GM21619 (cell line): ENCODE measurements at regions not wholly inside any gene's neighbourhood (a gene's known extent, or its start where the extent isn't known, plus 50 kb on each side); places are given as distances from the start of the nearest gene placed in this dataset.
"Not testable (repeated sequence)": the region's sequence is repeated elsewhere in the genome, so short reads cannot be mapped to it uniquely, and the experiment has no call there.

ENCODE experiments used
- ATAC-seq: cut with Tn5 transposase; IDR thresholded peaks from one replicate; pipeline ENCODE4 v1.9.1; 2021; ENCODE audit not compliant: unreplicated experiment

- no peak for ATAC-seq
Measured at GRCh38 chr16:88298833-88299745, 83.7 kb upstream of the ZNF469 start.

DNA sequence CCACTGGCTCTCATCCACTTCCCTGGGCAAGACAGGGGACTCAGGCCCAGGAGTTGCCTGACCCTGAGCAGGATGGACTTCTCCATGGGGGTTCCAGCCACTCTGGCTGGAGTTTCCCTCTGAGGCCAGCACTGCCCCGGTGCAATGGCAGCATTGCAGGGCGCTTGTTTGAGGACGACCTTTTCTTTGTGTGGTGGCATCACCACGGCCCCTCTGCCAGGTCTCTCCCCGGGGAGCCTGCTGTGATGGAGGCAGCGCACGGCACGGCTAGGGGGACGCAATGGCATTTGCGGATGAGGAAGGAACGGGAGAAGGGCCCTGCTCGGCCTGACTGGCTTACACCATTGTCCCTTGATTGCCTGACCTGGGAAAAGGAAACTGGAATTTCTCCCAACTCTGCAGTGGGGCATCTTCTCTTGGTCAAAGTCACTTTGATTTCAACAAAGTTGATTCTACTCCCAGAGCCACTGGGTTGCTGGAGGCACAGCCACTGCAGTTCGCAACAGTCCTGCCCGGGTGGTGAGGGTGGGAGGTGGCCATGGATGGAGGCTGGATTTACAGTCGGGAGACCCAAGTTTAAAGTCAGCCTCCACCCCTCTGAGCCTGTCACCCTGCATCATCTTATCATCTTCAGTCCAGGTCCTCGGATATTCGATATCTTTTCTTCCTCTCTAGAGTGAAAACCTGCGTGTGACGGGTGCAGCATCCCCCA, 82.9 kb upstream of the ZNF469 start:
- ATAC-seq, result no peak

GRCh38 chr16:88300463-88300835, 82.3 kb upstream of the ZNF469 start:
- ATAC-seq, result no peak

DNA sequence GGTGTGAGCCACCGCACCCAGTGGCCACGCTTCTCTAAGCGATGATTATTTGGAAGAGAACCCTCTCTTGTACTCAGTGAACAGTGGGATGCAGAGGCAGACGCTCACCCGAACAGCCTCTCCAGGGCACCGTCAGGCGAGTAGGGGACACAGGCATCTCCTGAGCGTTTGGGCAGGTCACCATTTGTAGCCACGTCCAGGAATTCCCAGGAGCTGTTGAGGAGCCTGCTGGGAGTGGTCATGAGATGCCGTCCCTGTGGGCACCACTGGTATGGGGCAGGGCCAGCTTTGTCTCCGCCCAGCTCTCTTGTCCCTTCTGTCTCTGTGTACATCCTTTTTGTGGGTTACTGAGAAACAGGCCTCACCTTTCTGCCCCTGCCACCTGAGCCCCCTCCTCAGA, 81.3 kb upstream of the ZNF469 start:
- ATAC-seq, result no peak

GRCh38 chr16:88301886-88302285, 80.9 kb upstream of the ZNF469 start:
- no peak for ATAC-seq

GRCh38 chr16:88302666-88303065, 80.1 kb upstream of the ZNF469 start:
- no peak for ATAC-seq

- no peak for ATAC-seq
Measured at GRCh38 chr16:88303405-88303804, 79.4 kb upstream of the ZNF469 start.

GRCh38 chr16:88303890-88304819, 78.6 kb upstream of the ZNF469 start:
- ATAC-seq, result no peak

- ATAC-seq, result no peak
Measured at GRCh38 chr16:88305176-88305575, 77.6 kb upstream of the ZNF469 start.

GRCh38 chr16:88306411-88306810, 76.3 kb upstream of the ZNF469 start:
- no peak for ATAC-seq

- no peak for ATAC-seq
Measured at GRCh38 chr16:88306860-88307545, 75.8 kb upstream of the ZNF469 start.

- ATAC-seq, result no peak
Measured at GRCh38 chr16:88308441-88309173, 74.2 kb upstream of the ZNF469 start.

GRCh38 chr16:88309174-88309907, 73.4 kb upstream of the ZNF469 start:
- ATAC-seq, result no peak

DNA sequence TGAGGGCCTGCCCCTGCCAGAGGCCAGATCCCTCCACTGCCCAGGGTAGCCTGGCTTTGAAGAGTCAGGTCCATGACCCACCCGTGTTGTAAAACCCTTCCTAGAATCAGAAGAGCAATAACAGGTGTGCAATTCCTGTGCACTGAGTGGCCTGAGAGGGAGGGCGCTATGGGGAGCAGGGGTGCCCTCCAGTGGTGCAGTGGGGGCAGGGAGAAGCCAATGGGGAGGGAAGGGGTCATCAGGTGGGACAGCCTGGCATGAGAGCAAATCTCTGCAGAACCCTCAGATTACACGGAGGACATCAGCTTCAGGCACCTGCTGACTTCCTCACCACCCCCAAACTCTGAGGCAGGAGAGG, 72.9 kb upstream of the ZNF469 start:
- ATAC-seq, result no peak

- ATAC-seq, result no peak
Measured at GRCh38 chr16:88310796-88311605, 71.8 kb upstream of the ZNF469 start.

DNA sequence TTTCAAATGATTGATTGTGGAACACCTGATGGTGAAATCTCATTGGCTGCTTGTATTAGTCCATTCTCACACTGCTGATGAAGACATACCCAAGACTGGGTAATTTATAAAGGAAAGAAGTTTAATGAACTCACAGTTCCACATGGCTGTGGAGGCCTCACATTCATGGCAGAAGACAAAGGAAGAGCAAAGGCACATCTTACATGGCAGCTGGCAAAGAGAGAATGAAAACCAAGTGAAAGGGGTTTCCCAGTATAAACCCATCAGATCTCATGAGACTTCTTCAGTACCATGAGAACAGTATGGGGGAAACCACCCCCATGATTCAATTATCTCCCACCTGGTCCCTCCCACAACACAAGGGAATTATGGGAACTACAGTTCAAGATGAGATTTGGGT, 70.9 kb upstream of the ZNF469 start:
- not testable (repeated sequence) for ATAC-seq

DNA sequence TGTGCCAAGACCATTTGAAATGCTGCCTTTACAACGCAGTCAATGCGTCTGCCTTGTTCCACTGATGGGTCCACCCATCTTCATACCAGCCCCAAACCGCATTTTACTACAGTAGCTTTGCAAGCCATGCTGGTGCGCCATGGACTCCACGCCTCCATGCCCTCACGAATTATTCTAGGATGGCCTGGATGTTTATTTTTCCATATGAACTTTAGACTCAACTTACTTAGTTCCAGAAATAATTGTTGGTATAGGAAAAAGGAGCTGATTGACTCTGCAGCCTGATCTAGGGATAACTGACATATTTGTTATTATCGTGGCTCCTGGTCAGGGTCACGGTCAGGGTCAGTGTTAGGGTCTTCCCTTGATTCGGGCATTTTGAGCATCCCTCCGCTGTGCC, 70.0 kb upstream of the ZNF469 start:
- ATAC-seq, result no peak

GRCh38 chr16:88314991-88315542, 67.7 kb upstream of the ZNF469 start:
- ATAC-seq, result no peak
